Pancreas (tissue), 10 donors: ENCODE measurements at regions not wholly inside any gene's neighbourhood (a gene's known extent, or its start where the extent isn't known, plus 50 kb on each side); places are given as distances from the start of the nearest gene placed in this dataset.

Experiments used
- ATAC-seq, 4 donors: fragments of 200-7000 bp; cut with Tn5 transposase; one replicate each; pipeline versions ENCODE4 v1.8.0 to v1.9.1; 2020; ENCODE audit warnings: mild to moderate bottlenecking in 4 of 4, moderate library complexity in 4 of 4
- DNase-seq, 6 donors: peaks; one replicate each; pipeline ENCODE4 v3.0.0-alpha.2; 2020
- FAIRE-seq: peaks from 2 replicates; lab custom pipeline; 2012; peaks lifted over from hg19 to GRCh38; lab: Jason Lieb, UNC
- H3K27ac ChIP-seq, 4 donors: fragments of 200-600 bp; sonication (generic); 1 replicate in 3 of 4; 2 replicates in 1 of 4; pipeline versions ENCODE4 v1.5.0 to v1.8.0; 2020
- H3K27me3 ChIP-seq, 4 donors: fragments of 200-600 bp; one replicate each; pipeline ENCODE4 v1.8.0; 2021
- H3K36me3 ChIP-seq, 3 donors: fragments of 200-600 bp; sonication (generic) in 1 of 3; one replicate each; pipeline versions ENCODE4 v1.5.0 to v1.8.0; 2020 to 2021
- H3K4me1 ChIP-seq, 3 donors: fragments of 200-600 bp; one replicate each; pipeline ENCODE4 v1.8.0; 2021
- H3K4me3 ChIP-seq, 4 donors: fragments of 200-600 bp; sonication (generic) in 2 of 4; one replicate each; pipeline versions ENCODE4 v1.5.0 to v1.8.0; 2020 to 2021
- H3K9me3 ChIP-seq, 4 donors: fragments of 200-600 bp; one replicate each; pipeline ENCODE4 v1.8.0; 2021
- WGBS, 2 donors: extraction: QIAGEN DNeasy Blood & Tissue Kit; methylation state at CpG; one replicate each; pipeline ENCODE4 v1.1.7; 2013; 5-methylcytosine and 5-hydroxymethylcytosine counted together
- intact Hi-C, 3 donors: fragments of 100-400 bp; cut with DNase I; formaldehyde crosslinking; loops; one replicate each; pipeline versions ENCODE4 v1.11.1 to v1.14.2; 2022
- TF ChIP-seq, protein P1 (sequence below), 4 donors: fragments of 200-600 bp; sonication (generic) in 3 of 4; IDR thresholded peaks; one replicate each; pipeline versions ENCODE4 v1.5.0 to v1.8.0; 2021; ENCODE audit warnings: antibody characterized with exemption in 4 of 4
- donor health status: healthy with polysubstance abuse.
- donor health status: DM: no; HTN: no; CAD: no; lungs with moderate emphysema.
- donor health status: DM: no; HTN: no; CAD: no.
- donor health status: control.
- donor health status: control.
- donor health status: Bipolar disorder and iron deficiency.
- donor health status: DM: yes; HTN: yes; CAD: no.
- donor health status: DM: no; HTN: no; CAD: no.
- donor health status: DM: no; HTN: no; CAD: no.
- donor health status: DM: yes; HTN: yes; CAD: no.

GRCh38 chr6:94027374-94027773 is 608.0 kb upstream of the EPHA7 start:
- Histone ChIP-seq H3K36me3 (no peaks in the 10 kb centered on the region), H3K4me3 (no peak overlapping the region), H3K9me3 (no peaks in the 10 kb centered on the region), H3K27ac (no peak overlapping the region), H3K4me1 (no peaks in the 10 kb centered on the region), H3K27me3 (no peaks in the 10 kb centered on the region)
- ATAC-seq = no peak
- intact Hi-C loops = no loop called here
- DNase-seq = no peak
- 86 to 93% methylated on average over 1 of the region's 1 CpG for WGBS, 2 donors
- TF ChIP-seq, protein P1, sequence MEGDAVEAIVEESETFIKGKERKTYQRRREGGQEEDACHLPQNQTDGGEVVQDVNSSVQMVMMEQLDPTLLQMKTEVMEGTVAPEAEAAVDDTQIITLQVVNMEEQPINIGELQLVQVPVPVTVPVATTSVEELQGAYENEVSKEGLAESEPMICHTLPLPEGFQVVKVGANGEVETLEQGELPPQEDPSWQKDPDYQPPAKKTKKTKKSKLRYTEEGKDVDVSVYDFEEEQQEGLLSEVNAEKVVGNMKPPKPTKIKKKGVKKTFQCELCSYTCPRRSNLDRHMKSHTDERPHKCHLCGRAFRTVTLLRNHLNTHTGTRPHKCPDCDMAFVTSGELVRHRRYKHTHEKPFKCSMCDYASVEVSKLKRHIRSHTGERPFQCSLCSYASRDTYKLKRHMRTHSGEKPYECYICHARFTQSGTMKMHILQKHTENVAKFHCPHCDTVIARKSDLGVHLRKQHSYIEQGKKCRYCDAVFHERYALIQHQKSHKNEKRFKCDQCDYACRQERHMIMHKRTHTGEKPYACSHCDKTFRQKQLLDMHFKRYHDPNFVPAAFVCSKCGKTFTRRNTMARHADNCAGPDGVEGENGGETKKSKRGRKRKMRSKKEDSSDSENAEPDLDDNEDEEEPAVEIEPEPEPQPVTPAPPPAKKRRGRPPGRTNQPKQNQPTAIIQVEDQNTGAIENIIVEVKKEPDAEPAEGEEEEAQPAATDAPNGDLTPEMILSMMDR (IDR thresholded peaks at IDR 0.05) = no peak
- no peak for FAIRE-seq

DNA sequence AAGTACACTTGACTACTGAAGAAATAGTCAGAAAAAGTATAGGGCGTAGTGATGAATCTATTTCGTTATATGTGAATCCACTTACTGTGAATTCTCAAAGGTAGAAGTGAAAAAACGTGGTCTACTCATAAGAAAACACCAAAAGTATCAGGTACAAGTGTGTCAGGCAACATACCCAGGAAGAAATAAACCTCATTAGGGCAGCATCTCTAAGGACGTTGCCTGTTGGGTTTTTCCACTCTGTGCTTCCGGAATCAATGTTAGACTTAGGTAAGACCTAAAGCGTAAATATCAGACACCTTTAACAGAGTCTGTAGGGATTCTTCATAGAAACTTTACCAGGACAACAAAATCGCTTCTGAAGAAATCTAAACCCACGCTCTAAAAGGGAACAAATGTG is 607.2 kb upstream of the EPHA7 start:
- no peak overlapping the region for H3K4me3 ChIP-seq
- 66 to 75% methylated on average over 8 of the region's 8 CpGs for WGBS, 2 donors
- H3K36me3 ChIP-seq = no peaks in the 10 kb centered on the region
- H3K27me3 ChIP-seq = no peaks in the 10 kb centered on the region
- no peak overlapping the region for H3K27ac ChIP-seq
- TF ChIP-seq, protein P1 (IDR thresholded peaks at IDR 0.05) = no peak
- intact Hi-C loops = no loop called here
- DNase-seq (no peak), ATAC-seq (no peak), FAIRE-seq (no peak)
- no peaks in the 10 kb centered on the region for H3K4me1 ChIP-seq
- no peaks in the 10 kb centered on the region for H3K9me3 ChIP-seq

- Histone ChIP-seq H3K36me3 (no peaks in the 10 kb centered on the region), H3K9me3 (no peaks in the 10 kb centered on the region), H3K27me3 (no peaks in the 10 kb centered on the region), H3K4me3 (no peak overlapping the region), H3K4me1 (no peaks in the 10 kb centered on the region), H3K27ac (no peak overlapping the region)
- 26 to 34% methylated on average over 1 of the region's 1 CpG for WGBS, 2 donors
- DNase-seq (no peak), FAIRE-seq (no peak), ATAC-seq (no peak)
- TF ChIP-seq, protein P1 (IDR thresholded peaks at IDR 0.05) = no peak
- intact Hi-C loops = no loop called here
These were observed 586.5 kb upstream of the EPHA7 start for GRCh38 chr6:94005835-94006234.

GRCh38 chr6:93992976-93993375 is 573.6 kb upstream of the EPHA7 start:
- Histone ChIP-seq H3K27me3 (no peaks in the 10 kb centered on the region), H3K4me3 (no peak overlapping the region), H3K36me3 (no peaks in the 10 kb centered on the region), H3K9me3 (no peaks in the 10 kb centered on the region), H3K4me1 (no peaks in the 10 kb centered on the region), H3K27ac (no peak overlapping the region)
- no peak for ATAC-seq
- intact Hi-C loops = no loop called here
- FAIRE-seq = no peak
- TF ChIP-seq, protein P1 (IDR thresholded peaks at IDR 0.05) = no peak
- no peak for DNase-seq
- 8 to 13% methylated on average over 1 of the region's 1 CpG for WGBS, 2 donors

- ATAC-seq (no peak), FAIRE-seq (no peak), DNase-seq (no peak)
- no peak overlapping the region for H3K27ac ChIP-seq
- WGBS, 2 donors = 87 to 95% methylated on average over 2 of the region's 2 CpGs
- intact Hi-C loops = no loop called here
- no peaks in the 10 kb centered on the region for H3K4me1 ChIP-seq
- H3K27me3 ChIP-seq = no peaks in the 10 kb centered on the region
- no peaks in the 10 kb centered on the region for H3K36me3 ChIP-seq
- TF ChIP-seq, protein P1 (IDR thresholded peaks at IDR 0.05) = no peak
- no peaks in the 10 kb centered on the region for H3K9me3 ChIP-seq
- no peak overlapping the region for H3K4me3 ChIP-seq
These were observed 570.3 kb upstream of the EPHA7 start for GRCh38 chr6:93989630-93990029.
